Mesothelial cell of epicardium (in vitro differentiated cells): ENCODE measurements at regions not wholly inside any gene's neighbourhood (a gene's known extent, or its start where the extent isn't known, plus 50 kb on each side); places are given as distances from the start of the nearest gene placed in this dataset.
"Not testable (repeated sequence)": the region's sequence is repeated elsewhere in the genome, so short reads cannot be mapped to it uniquely, and the experiment has no call there.

Experiments used
- DNase-seq, 2 experiments: peaks; one replicate each; pipeline ENCODE4 v3.0.0; 2021; ENCODE audit warnings: low spot score in 2 of 2; ENCODE audit not compliant: unreplicated experiment in 2 of 2
- H3K27ac Mint-ChIP-seq: 2 replicates; pipeline ENCODE4 v1.8.0; 2021; ENCODE audit warnings: mixed read lengths
- H3K27me3 Mint-ChIP-seq: 2 replicates; pipeline ENCODE4 v1.8.0; 2021; ENCODE audit warnings: low read depth, mixed read lengths
- H3K36me3 Mint-ChIP-seq: 2 replicates; pipeline ENCODE4 v1.8.0; 2021; ENCODE audit warnings: mixed read lengths
- H3K4me1 Mint-ChIP-seq: 2 replicates; pipeline ENCODE4 v1.8.0; 2021; ENCODE audit warnings: mixed read lengths
- H3K4me3 Mint-ChIP-seq: 2 replicates; pipeline ENCODE4 v1.8.0; 2021; ENCODE audit warnings: mild to moderate bottlenecking, moderate library complexity, mixed read lengths
- H3K9me3 Mint-ChIP-seq: 2 replicates; pipeline ENCODE4 v1.8.0; 2021; ENCODE audit warnings: mixed read lengths
- TF ChIP-seq, protein P1 (sequence below): fragments of 200-600 bp; sonication (generic); IDR thresholded peaks from one replicate; pipeline ENCODE4 v1.5.0; 2021; ENCODE audit warnings: antibody characterized with exemption; ENCODE audit not compliant: unreplicated experiment

DNA sequence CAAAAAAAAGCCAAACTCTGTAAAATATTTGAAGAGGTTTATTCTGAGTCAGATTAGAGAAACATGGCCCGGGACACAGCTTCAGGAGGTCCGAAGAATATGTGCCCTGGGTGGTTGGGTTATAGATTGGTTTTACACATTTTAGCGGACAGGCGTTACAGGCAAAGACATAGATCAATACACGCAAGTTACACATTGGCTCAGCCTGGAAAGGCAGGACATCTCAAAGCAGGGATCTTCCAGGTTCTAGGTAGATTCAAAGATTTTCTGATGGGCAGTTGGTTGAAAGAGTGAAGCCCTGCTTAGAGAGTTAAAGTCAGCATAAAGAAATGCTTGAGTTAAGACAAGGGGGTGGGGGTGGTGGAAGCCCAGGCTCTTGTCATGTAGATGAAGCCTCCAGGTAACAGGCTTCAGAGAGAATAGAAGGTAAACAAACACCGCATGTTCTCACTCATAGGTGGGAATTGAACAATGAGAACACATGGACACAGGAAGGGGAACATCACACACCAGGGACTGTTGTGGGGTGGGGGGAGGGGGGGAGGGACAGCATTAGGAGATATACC, 464.3 kb upstream of the ADARB2 start:
- Mint-ChIP-seq H3K27me3 (no peaks in the 10 kb centered on the region), H3K4me3 (no peak overlapping the region), H3K9me3 (peaks cover 12% of the 10 kb centered on the region), H3K36me3 (no peaks in the 10 kb centered on the region), H3K4me1 (peaks cover 28% of the 10 kb centered on the region), H3K27ac (no peak overlapping the region)
- TF ChIP-seq, protein P1, sequence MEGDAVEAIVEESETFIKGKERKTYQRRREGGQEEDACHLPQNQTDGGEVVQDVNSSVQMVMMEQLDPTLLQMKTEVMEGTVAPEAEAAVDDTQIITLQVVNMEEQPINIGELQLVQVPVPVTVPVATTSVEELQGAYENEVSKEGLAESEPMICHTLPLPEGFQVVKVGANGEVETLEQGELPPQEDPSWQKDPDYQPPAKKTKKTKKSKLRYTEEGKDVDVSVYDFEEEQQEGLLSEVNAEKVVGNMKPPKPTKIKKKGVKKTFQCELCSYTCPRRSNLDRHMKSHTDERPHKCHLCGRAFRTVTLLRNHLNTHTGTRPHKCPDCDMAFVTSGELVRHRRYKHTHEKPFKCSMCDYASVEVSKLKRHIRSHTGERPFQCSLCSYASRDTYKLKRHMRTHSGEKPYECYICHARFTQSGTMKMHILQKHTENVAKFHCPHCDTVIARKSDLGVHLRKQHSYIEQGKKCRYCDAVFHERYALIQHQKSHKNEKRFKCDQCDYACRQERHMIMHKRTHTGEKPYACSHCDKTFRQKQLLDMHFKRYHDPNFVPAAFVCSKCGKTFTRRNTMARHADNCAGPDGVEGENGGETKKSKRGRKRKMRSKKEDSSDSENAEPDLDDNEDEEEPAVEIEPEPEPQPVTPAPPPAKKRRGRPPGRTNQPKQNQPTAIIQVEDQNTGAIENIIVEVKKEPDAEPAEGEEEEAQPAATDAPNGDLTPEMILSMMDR: no peak
- no peak for DNase-seq

- TF ChIP-seq, protein P1: no peak
- Mint-ChIP-seq H3K4me3 (no peak overlapping the region), H3K36me3 (no peaks in the 10 kb centered on the region), H3K27me3 (no peaks in the 10 kb centered on the region), H3K9me3 (peaks cover 19% of the 10 kb centered on the region), H3K27ac (no peak overlapping the region), H3K4me1 (peaks cover 5% of the 10 kb centered on the region)
- DNase-seq: no peak
Measured at GRCh38 chr10:2197663-2198062, 460.3 kb upstream of the ADARB2 start.

- H3K4me3 Mint-ChIP-seq: no peak overlapping the region
Measured at GRCh38 chr10:2196272-2196671, 458.9 kb upstream of the ADARB2 start.

DNA sequence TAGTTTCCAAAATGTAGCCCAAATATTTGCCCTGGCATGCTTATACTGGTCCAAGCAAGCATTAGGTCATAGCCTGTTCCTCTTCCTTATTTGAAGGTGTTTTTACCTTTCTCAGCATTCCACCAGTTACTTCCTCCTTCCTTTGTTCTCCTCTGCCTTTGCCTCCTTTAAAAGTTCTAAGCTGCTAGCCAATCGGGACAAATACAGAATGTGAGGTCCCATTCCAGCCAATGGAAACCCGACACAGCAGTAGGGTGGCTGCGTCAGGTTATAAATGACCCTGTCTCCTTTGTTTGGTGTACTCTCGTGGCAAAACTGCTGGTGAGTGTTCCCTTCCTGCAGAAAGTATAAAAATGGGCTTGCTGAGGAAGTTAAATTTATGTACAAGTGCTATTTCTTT, 452.0 kb upstream of the ADARB2 start:
- not testable (repeated sequence) for H3K27ac Mint-ChIP-seq, H3K27me3 Mint-ChIP-seq, H3K9me3 Mint-ChIP-seq, H3K36me3 Mint-ChIP-seq, DNase-seq, H3K4me1 Mint-ChIP-seq, H3K4me3 Mint-ChIP-seq

More at GRCh38 chr10:2196272-2196671, 458.9 kb upstream of the ADARB2 start:
- DNase-seq: no peak
- Mint-ChIP-seq H3K9me3 (peaks cover 24% of the 10 kb centered on the region), H3K36me3 (no peaks in the 10 kb centered on the region), H3K27ac (no peak overlapping the region), H3K27me3 (no peaks in the 10 kb centered on the region), H3K4me1 (no peaks in the 10 kb centered on the region)
- TF ChIP-seq, protein P1: no peak

GRCh38 chr10:2188371-2188770, 451.0 kb upstream of the ADARB2 start:
- TF ChIP-seq, protein P1: no peak
- peaks cover 8% of the 10 kb centered on the region for H3K9me3 Mint-ChIP-seq
- H3K4me3 Mint-ChIP-seq: no peak overlapping the region
- no peaks in the 10 kb centered on the region for H3K4me1 Mint-ChIP-seq
- no peaks in the 10 kb centered on the region for H3K36me3 Mint-ChIP-seq
- no peak for DNase-seq
- no peaks in the 10 kb centered on the region for H3K27me3 Mint-ChIP-seq
- no peak overlapping the region for H3K27ac Mint-ChIP-seq

DNA sequence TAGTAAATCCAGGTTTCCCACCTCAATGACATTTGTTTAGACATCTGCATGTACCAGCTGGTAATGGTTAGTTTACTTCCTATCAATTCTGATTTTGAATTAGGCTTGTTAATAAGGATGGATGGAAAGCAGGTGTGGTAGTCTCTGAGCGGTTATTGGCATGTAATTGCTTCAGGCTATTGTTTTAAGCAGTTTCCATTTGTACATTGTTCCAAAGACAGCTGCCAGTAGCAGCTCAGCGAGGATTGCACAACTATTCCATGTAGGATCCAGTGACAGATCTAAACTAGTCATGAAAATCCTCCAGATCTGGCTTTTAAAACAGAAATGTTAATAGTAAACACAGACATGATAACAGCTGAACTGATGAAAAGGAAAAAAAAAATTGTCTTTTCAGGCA, 436.0 kb upstream of the ADARB2 start:
- DNase-seq: no peak
- no peaks in the 10 kb centered on the region for H3K4me1 Mint-ChIP-seq
- no peak overlapping the region for H3K4me3 Mint-ChIP-seq
- H3K9me3 Mint-ChIP-seq: no peaks in the 10 kb centered on the region
- no peaks in the 10 kb centered on the region for H3K36me3 Mint-ChIP-seq
- TF ChIP-seq, protein P1: no peak
- no peak overlapping the region for H3K27ac Mint-ChIP-seq
- peaks cover 16% of the 10 kb centered on the region for H3K27me3 Mint-ChIP-seq
